ENCODE measurements at regions not wholly inside any gene's neighbourhood (a gene's known extent, or its start where the extent isn't known, plus 50 kb on each side); places are given as distances from the start of the nearest gene placed in this dataset.

DNA sequence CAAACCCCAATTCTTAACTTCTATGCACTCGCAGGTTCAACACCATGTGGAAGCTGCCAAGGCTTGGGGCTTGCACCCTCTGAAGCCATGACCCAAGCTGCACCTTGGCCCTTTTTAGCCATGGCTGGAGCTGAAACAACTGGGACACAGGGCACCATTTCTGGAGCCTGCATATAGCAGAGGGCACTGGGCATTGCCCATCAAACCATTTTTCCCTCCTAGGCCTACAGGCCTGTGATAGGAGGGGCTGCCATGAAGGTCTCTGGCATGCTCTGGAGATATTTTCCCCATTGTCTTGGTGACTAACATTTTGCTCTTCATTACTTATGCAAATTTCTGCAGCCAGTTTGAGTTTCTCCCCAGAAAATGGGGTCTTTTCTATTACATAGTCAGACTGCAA, 484.7 kb downstream of the EPHA7 start:
- DNase-seq = no peak

DNA sequence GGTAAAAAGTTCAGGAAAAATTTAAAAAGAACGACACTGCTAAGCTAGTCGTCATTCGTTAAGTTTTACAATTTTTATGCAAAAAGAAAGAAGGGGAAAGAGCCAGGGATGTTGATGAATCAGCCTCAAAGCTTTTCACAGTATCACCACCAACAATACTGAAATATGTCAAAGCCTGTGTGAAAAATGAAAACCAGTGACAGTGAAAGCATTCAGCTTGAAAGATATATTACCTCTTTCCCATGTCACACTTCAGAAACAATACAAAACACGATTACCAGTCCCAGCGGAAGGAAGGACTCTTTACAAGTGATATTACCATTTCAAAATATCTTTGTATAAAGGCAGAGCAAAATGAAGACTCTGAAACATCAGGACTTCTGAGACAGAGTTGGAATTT, 489.2 kb downstream of the EPHA7 start:
- no peak for DNase-seq

DNA sequence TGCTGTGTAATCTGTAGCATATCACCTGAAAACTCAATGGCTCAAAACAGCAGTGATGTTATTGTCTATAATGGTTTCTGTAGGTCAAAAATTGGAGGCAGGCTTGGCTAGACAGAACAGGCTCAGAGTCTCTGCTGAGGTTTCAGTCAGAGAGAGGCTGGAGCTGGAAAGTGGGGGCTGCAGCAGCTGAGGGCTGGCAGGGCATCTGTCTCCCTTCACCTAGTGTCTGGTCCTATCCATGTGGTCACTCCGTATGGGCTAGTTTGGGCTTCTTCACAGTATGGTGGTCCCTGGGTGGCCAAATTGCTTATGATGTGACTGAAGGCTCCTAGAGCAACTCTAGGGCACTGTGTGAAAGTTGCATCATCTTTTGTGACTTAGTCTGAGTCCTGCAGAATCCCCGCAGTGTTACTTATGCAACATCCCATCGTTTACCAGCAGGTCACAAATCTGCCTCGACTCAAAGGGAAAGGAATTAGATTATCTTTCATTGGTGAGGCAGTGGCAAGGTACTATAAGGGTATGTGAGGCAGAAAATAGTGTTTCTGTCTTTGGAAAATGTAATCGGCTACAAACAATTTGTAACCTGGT, 497.0 kb downstream of the EPHA7 start:
- DNase-seq = no peak

DNA sequence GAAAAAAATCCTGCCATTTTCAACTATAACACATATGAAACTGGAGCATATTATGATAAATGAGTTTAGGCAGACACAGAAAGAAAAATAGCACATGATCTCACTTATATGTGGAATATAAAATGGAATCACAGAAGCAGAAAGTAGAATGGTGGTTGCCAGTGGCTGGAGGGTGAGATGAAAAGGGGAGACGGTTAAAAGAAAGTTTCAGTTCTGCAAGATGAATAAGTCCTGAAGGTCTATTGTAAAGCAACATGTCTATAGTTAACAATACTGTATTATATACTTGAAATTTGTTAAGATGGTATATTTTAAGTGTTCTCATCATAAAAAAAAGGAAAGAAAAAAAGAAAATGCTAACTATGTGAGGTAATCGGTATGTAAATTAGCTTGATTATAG, 503.9 kb downstream of the EPHA7 start:
- DNase-seq = no peak

DNA sequence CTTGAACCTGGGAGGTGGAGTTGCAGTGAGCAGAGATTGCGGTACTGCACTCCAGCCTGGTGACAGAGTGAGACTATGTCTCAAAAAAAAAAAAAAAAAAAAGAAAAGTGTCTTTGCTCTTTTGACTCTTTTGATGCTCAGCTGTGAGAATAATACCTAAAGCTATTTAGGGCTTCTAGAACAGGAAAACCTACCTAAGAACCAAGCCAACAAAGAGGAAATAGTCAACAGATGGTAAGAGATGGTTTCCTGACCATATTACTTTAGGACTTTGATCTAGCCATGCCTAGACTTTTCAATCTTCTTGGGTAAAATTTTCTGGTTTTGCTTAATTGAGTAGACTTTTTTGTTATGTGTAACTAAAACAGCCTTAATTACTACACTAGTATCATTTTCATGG, 508.1 kb downstream of the EPHA7 start:
- no peak for DNase-seq

DNA sequence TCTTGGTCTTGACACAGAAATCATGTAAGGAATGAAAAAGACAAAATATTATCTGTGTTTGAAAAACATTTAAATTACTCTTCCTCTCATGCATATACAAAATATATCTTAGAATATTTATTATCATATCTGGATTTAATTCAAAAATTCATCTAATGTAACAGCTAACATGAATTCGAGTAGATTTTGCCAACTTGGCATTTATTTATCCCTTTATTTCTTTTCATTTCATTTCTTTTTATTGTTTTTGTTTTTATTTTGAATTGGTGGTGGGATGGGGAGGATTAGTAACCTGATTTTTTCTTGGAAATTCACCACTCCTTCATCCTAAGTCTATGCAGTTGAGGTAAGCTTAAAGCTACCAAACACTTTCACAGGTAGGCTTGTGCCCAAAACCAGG, 508.7 kb downstream of the EPHA7 start:
- DNase-seq = no peak

DNA sequence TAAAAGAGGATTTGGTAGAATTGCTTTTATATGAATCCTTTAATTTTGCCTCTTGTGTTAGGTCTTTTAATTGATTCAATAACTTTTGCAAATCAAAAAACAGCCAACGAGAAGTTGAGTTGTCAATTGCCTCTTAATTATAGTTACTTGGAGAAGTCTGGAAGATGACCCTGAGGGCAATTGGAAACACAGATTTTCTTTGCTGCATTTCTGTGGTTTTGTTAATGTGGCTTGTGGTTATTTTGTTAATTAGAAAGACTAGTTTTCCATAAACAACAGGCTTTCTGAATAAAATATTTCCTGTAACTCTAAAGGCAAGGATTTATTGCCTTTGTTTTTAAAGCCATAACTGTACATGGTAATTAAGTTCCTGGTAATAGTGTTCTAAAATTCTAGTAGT, 513.0 kb downstream of the EPHA7 start:
- no peak for DNase-seq

DNA sequence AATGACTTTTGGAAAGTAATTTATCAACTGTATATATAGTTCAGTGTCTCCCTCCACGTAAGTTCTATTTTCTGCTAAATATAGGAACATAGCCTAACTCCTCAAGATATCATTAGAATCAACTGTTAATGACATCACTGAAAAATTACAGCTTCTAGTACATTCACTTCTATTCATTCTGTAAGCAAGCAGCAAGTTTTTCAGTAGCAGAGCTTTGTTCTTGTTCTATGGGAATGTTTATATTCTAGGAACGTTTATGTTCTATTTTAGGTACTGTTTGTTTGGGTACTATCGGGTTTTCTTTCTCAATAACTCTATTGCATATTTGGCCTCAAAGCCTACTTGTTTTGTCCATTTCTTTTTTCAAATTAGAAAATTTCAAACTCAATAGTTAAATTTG, 525.6 kb downstream of the EPHA7 start:
- no peak for DNase-seq

DNA sequence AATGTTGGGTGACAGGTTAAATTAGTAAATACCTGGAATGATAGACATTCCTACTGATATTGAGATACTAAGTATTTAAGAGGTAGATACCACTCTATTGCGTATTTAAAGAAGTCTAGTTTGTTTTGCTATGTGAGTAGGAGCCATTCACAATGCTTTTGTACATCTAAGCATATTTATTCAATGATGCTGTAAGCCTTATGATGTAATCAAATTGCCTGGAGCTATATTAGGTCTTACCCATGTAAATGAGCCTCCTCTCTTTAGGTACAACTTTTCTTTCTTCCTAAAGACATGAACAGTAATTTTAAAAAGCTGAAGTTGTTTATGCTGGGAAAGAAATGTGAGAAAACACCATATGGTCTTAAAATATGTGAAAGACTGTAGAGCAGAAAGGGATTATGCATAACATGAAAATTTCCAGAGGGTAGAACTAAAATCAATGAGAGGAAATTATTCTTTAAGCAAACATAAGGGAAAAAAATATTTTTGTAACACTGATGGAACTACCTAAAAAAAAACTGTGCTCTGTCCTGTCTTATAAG, 526.7 kb downstream of the EPHA7 start:
- DNase-seq = no peak

DNA sequence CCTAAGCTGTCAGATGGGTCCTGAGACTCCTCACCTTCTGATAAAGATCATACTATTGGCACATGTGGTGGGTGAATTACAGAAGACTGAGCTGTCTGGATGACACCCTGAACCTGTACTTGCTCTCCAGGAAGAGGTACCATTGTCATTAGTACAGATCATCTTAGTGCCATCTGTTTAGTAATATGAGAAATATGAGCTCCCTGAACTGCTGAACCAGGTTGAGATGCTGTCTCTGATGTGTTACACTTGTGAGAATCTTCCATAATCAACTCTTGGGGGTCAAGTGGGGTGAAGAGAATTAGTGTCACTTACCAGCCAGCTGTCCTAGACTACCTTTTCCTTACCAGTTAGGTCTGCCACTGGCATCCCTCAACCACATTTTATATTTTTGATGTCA, 531.0 kb downstream of the EPHA7 start:
- DNase-seq = no peak

DNA sequence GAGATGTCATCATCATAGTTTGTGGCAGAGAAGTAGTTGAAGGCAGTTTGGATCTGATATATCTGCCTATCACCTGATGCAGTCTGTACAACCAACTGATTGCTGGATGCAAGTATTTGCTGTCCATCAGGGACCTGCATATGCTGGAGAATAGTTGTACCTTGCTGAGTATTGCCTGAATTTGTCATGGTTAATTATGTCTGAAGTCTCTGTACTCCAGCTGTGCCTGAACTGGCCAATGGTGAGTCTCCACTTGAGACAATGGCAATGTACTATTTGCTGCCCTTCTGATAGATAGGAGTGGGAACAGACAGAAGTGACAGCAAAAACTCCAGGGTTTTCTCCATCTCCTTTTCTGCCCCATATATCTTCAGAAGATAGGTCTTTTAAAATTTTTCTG, 531.5 kb downstream of the EPHA7 start:
- no peak for DNase-seq

DNA sequence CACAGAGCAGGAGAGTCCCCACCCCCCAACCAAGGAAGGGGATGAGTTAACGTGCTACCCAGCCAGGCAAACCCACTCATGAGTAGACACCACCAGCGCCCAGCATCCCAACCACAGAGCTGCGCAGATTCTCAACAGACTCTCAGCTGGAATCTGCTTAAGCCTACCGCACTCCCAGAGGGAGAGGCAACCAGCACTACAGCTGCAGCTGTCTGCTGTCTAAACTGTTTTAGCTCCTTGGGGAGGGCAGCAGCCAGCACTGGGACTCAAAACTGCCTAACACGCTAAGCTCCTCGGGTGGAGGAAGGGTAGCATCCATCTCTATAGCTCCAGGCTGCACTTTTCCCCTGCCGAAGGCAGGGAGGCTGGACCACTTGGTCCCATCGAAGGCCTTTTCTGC, 539.8 kb downstream of the EPHA7 start:
- DNase-seq = no peak

DNA sequence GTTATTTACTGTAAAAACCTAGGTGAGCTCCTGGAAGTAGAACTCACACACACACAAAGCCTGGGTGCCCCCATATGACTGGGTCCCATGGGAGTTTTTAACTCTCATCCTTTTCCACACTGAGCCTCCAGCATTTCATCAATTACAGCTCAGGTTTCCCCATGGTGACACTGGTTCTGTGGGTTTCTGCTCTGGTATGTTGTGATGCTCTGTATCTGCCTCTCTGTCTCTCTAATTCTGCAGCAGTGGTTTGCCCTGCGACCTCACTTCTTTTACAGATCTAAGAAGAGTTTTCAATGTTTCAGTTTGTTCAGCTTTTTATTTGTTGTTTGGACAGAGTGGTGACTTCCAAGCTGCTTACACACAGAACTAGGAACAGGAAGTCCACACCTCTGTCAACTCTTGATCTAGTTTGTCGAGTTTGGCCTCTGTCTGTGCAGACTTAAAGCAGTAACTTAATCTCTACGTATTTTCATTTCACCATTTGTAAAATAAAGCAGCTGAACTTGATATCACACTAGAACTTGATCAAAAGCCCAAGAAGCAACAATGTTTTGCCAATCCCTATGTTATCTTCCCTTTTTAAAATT, 554.3 kb downstream of the EPHA7 start:
- DNase-seq = no peak

DNA sequence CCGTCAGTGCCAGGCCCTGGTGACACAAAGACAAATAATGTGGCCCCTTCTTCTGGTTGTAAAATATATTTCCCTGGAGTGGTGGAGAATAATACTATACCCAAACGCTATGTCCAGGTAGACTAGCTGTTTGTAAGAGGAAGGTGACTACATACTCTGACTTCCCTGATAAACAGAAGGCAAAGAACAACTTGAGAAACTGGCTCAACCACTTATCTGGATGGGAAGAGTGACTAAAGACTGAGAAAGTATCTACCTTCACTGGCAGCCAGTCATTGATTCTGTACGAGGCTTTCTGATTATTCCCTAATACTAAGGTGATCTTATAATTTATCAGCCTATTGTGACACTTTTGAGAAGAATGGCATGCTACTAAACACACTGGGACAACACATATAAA, 569.7 kb downstream of the EPHA7 start:
- DNase-seq = no peak

DNA sequence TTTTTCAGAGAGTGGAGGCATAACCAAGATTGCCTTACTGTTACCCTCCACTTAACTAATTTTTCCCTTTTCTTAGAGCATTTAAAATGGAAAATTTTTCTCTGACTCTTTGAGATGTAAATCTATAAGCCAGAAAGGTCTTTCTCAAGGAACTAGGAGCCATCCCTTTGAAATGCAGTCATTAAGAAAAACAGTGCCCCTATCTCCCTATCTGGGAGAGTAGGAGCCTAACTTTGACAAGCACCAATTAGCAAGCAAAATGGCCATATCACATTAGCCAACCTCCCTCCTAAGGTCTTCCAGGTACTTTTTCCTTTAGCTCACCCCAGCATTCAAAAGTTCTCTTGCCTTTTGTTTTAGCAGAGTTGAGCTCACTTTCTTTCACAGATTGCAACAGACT, 570.5 kb downstream of the EPHA7 start:
- DNase-seq = no peak

DNA sequence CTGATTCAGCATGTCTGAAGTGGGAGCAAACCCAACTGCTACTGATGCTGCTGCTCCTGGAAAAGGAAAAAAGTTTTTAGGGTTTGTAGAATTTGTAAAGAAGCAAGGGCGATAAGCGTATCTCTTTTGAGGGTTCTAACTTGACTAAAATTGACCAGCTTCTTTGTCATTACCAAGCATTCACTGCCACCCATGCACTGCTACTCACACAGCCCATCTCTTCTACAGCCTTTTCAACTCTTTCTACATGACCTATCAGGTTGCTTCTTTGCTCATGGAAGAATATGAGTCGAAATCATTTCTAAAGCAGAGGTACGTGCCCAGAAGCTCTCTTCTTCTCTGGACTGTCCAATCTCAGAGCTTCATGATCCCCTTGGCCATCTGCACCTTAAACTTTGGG, 570.9 kb downstream of the EPHA7 start:
- DNase-seq = no peak

DNA sequence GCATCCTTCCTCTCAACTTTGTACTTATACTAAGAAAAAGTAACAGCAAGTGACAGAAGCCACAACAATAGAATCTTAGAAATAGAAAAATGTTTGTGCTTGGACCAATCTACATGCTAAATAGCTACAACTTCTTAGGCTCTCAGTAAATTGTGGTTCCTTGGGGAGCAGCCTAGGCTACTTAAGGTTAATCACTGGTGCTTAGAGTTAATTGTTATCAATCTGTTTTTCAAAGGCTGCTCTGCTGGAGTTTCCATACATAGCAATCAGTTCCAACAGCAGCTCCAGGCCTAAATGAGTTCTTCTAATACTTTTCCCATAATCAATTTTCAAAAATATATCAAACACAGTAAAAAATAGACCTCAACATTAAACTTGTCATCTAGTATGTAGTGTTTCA, 571.4 kb downstream of the EPHA7 start:
- no peak for DNase-seq

DNA sequence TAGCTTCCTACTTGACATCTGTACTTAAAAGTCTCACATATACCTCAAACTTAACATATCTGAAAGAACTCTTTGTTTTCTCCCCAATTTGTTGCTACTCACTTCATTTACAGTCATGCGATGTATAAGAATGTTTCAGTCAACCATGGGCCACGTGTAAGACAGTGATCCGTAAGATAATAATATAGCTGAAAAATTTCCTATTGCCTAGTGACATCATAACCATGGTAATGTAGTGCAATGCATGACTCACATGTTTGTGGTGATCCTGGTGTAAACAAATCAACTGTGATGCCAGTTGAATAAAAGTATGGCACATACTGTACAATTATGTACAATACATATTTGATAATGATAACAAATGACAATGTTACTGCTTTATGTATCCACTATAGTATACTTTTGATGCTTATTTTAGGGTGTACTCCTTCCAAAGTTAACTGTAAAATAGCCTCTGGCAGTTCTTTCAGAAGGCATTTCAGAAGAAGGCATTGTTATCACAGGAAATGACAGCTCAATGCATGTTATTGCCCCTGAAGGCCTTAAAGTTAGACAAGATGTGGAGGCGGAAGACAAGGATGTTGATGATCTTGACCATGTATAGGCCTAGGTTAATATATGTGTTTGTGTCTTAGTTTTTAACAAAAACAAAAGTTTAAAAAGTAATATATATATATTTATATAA, 579.0 kb downstream of the EPHA7 start:
- no peak for DNase-seq

DNA sequence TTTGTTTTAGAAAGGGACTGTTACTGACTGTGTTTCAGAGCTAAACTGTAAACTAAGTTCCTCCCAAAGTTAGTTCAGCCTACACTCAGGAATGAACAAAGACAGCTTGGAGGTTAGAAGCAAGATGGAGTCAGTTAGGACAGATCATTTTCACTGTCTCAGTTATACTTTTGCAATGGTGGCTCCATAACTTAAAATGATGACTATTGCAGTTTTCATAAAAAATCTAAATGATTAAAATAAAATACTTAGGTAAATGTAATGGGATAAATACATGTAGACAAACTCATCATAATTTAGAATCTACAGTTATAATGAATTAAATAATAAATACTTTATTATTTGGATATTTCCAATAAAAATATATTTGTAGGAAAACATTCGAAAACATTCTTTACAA, 590.6 kb downstream of the EPHA7 start:
- DNase-seq = no peak

DNA sequence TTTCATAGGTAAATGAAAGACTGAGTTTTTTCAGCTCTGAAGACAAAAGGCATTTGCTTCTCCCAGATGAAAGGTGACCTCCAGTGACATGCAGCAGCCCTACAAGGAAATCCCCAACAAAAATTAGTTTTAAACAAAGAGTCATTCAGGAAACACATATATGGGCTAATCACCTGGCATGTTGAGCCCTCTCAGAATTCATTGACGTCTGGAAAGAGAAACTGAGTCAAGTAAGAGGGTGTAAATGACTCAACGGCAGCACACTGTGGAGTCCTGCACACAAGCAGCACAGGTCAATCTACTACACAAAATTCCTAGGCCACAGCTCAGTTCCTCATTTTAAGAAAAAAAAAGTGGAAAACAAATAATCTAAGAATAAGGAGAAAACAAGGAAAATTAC, 592.3 kb downstream of the EPHA7 start:
- DNase-seq = no peak

DNA sequence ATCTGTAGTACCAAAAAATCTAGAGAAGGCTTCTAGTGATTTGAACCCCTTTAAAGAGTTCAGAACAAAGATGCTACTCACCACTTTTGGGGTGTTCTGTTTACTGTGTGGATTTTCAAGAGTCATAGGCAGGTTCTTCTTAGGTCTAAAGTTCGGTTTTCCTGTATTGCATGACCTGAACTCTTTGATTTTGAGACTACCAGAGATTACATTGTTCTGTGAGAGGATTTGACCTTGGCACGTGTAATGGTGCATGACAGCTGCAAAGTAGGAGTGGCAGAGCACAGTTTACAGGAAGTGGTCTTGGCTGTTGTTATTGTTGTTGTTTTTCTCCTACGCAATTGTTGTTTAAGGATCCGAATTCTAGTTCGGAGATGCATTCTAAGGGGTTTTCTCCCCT, 592.7 kb downstream of the EPHA7 start:
- DNase-seq = no peak

DNA sequence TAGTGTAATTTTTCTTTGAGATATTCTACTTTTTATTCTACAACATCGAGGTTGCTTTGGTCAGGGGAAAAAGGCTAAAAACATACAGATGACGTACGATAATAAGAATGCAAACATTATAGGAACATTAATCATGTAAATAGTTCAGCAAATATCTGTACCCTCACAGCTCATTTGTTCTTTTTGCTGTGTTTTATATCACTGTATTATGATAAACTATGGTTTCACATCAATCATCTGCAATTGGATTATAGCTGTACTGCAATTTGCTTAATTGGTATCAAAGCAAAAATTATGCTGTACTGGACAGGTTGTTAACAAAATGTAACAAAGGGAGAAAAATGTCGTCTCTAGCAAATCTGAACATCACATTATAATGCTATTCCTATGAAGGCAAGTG, 597.1 kb downstream of the EPHA7 start:
- no peak for DNase-seq

DNA sequence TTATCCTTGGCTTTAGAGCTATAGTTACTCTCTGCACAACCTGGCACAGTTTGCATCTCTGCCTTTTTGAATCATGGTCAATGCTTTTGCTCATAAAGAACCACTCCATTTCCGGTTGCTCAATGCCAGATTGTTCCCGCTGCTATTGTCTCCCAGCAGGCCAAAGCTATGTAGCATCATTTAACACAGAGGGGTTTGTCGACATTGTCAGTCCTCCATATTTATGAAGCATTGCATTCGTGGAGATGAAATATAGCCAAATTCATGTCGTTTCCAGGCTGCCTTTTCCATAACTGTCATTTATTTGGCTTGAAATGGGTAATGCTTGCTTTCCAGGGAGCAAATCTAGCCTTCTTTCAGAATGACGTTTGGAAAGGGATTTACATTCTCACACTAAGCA, 598.8 kb downstream of the EPHA7 start:
- DNase-seq = no peak

DNA sequence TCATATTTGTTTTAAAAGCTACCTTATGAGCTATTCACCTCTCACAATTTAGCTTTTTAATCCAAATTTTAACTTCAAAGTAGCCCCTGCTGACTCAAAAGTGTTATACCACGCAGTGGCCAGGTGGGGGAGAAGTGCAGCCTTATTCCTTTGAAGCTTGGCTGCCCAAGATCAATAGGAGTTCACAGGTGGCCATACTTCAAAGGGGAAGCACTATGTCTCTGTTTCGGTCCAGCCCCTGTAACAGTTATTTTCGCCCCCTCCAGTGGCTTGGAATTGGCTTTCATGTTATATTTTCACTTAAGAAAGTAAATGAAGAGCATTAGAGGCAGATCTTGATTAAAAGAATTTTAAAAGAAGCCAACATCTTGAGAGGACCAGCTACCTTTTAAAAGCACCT, 608.4 kb downstream of the EPHA7 start:
- DNase-seq = peak in 1 of 2 experiments; percentile 12

DNA sequence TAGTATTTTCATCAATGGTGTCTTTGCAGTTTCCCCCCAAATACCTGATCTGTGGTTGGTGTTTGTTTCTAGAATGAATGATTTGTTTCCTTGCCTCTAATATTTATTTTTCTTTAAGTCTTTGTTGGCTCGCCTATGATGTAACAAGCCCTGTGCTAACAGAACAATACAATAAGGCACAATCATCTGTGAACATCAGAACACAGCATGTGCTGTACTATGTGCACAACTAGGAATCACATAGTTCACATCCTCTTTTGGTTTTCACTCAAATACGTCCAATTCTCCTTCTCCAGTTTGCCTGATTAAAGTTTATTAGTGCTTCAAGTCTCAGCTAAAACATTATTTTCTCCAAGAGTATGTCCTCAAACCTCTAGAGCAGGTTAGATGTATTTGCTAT, 613.1 kb downstream of the EPHA7 start:
- DNase-seq = no peak

Data from NCI-H187 (cell line).